Activated T-helper 2 cell treated with anti-CD3 and anti-CD28 coated beads, Interferon-gamma antibody, Interleukin-2, Interleukin-4, amounts not matched to agents 10 μg/mL and 5 μg/mL and 100 μg/mL, durations not matched to agents 14 hours and 24 hours and 36 hours (primary cell): ENCODE measurements at regions not wholly inside any gene's neighbourhood (a gene's known extent, or its start where the extent isn't known, plus 50 kb on each side); places are given as distances from the start of the nearest gene placed in this dataset.

ENCODE experiments used
- DNase-seq: peaks from one replicate; pipeline ENCODE4 v3.0.0; 2021; ENCODE audit warnings: low spot score
- H3K27ac Mint-ChIP-seq: one replicate; pipeline ENCODE4 v1.8.0; 2021; ENCODE audit warnings: mixed read lengths
- H3K27me3 Mint-ChIP-seq: one replicate; pipeline ENCODE4 v1.8.0; 2021; ENCODE audit warnings: low read depth, mixed read lengths
- H3K36me3 Mint-ChIP-seq: one replicate; pipeline ENCODE4 v1.8.0; 2021; ENCODE audit warnings: low read depth, mixed read lengths
- H3K4me1 Mint-ChIP-seq: one replicate; pipeline ENCODE4 v1.8.0; 2021; ENCODE audit warnings: low read depth, mixed read lengths
- H3K4me3 Mint-ChIP-seq: one replicate; pipeline ENCODE4 v1.8.0; 2021; ENCODE audit warnings: low read depth, mild to moderate bottlenecking, moderate library complexity, mixed read lengths
- H3K9me3 Mint-ChIP-seq: one replicate; pipeline ENCODE4 v1.8.0; 2021; ENCODE audit warnings: mixed read lengths
- intact Hi-C: fragments of 100-400 bp; cut with micrococcal nuclease; formaldehyde crosslinking; loops from one replicate; pipeline ENCODE4 v1.15.1; 2023

DNA sequence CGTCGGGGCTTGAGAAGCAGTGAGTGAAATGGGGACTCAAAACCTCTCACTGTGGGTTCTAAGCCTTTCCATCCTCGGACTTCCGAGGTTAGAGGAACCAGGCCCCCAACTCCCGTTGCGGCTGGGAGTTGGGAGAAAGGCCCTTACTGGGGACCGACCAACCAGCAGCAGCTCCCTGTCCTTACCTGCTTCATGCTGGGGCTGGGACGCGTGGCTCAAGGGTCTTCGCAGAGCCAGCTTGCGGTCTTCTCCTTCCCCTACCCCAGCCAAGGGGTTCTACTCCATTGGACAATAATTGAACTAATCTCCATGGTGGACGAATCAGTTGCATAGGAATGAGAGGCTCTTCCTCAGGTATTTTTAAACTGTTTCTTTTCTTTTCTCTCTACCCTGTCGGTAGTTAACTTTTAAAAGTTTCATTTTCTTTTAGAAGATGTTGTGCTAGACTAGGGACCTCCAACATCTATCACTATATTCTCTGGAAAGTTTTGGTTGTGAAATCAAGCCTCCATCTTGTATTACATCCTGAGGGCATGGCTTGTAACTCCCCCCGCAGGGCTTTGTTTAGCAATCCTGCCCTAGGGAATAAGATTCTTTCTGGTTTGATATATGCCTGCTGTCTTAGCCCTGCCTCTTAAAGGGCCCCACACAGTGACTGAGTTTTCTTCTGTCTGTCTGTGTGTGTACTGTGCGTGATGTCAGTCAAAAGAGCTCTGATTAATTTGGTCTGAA is 1027.1 kb upstream of the PCDH9 start:
- DNase-seq, result no peak
- Mint-ChIP-seq H3K36me3 (no peaks in the 10 kb centered on the region), H3K9me3 (peaks cover 34% of the 10 kb centered on the region), H3K27ac (no peak overlapping the region), H3K4me1 (no peaks in the 10 kb centered on the region), H3K4me3 (no peak overlapping the region), H3K27me3 (no peaks in the 10 kb centered on the region)
- intact Hi-C loops, result no loop called here

GRCh38 chr13:68254151-68254550 is 1024.0 kb upstream of the PCDH9 start:
- intact Hi-C loops, result no loop called here
- Mint-ChIP-seq H3K9me3 (peaks cover 27% of the 10 kb centered on the region), H3K4me1 (no peaks in the 10 kb centered on the region), H3K36me3 (no peaks in the 10 kb centered on the region), H3K27me3 (no peaks in the 10 kb centered on the region), H3K4me3 (no peak overlapping the region), H3K27ac (no peak overlapping the region)
- DNase-seq, result no peak

GRCh38 chr13:68234274-68234673 is 1004.1 kb upstream of the PCDH9 start:
- H3K4me3 Mint-ChIP-seq, result no peak overlapping the region
- DNase-seq, result no peak
- H3K27me3 Mint-ChIP-seq, result no peaks in the 10 kb centered on the region
- H3K36me3 Mint-ChIP-seq, result no peaks in the 10 kb centered on the region
- intact Hi-C loops, result no loop called here
- peaks cover 31% of the 10 kb centered on the region for H3K9me3 Mint-ChIP-seq
- H3K4me1 Mint-ChIP-seq, result no peaks in the 10 kb centered on the region
- H3K27ac Mint-ChIP-seq, result no peak overlapping the region

- Mint-ChIP-seq H3K9me3 (peaks cover 34% of the 10 kb centered on the region), H3K4me3 (no peak overlapping the region), H3K27me3 (no peaks in the 10 kb centered on the region), H3K36me3 (no peaks in the 10 kb centered on the region), H3K27ac (no peak overlapping the region), H3K4me1 (no peaks in the 10 kb centered on the region)
- intact Hi-C loops, result no loop called here
- DNase-seq, result no peak
Measured at GRCh38 chr13:68232351-68233130, 1002.4 kb upstream of the PCDH9 start.

- Mint-ChIP-seq H3K27ac (no peak overlapping the region), H3K27me3 (no peaks in the 10 kb centered on the region), H3K36me3 (no peaks in the 10 kb centered on the region), H3K4me1 (no peaks in the 10 kb centered on the region), H3K9me3 (peaks cover 45% of the 10 kb centered on the region), H3K4me3 (no peak overlapping the region)
- DNase-seq, result no peak
- intact Hi-C loops, result no loop called here
Measured at GRCh38 chr13:68214691-68215415, 984.7 kb upstream of the PCDH9 start.

- Mint-ChIP-seq H3K4me1 (no peaks in the 10 kb centered on the region), H3K9me3 (peaks cover 5% of the 10 kb centered on the region), H3K27ac (no peak overlapping the region), H3K4me3 (no peak overlapping the region), H3K27me3 (no peaks in the 10 kb centered on the region), H3K36me3 (no peaks in the 10 kb centered on the region)
- DNase-seq, result no peak
- intact Hi-C loops, result no loop called here
Measured at GRCh38 chr13:68199271-68199670, 969.1 kb upstream of the PCDH9 start.

GRCh38 chr13:68190818-68191217 is 960.7 kb upstream of the PCDH9 start:
- no peak overlapping the region for H3K27ac Mint-ChIP-seq
- peaks cover 50% of the 10 kb centered on the region for H3K9me3 Mint-ChIP-seq
- intact Hi-C loops, result no loop called here

DNA sequence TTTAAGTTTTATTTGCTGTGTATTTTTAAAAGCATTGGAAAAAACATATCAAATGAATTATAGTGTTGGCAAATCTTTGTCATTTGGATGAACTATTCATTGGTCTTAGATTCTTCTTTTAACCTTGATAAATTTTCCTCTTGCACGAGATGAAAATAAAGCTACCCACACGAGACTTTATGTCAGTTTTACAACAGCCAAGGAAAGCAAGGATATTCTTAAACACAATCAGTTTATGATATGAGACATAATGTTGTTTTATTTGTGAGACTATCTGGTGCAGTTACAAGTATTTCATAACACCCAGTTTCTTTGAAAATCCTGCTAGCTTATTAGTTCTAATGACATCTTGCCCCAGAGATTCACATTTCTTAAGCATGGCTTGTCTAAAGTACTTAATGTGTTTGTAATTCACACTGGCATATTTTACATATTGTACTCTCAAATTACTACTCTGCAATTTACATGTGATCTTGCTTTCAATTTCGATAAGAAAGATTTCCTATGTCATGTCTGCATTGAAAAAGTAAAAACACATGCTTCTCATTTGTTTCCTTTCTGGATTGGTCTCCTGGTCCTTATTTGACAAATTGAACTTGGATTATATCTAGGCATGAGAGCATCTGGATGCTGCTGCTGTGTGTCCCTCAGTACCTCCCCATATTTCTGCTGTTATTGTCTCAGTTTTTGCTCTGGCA is 955.5 kb upstream of the PCDH9 start:
- H3K4me1 Mint-ChIP-seq, result no peaks in the 10 kb centered on the region
- H3K27me3 Mint-ChIP-seq, result no peaks in the 10 kb centered on the region
- H3K27ac Mint-ChIP-seq, result no peak overlapping the region
- no peaks in the 10 kb centered on the region for H3K36me3 Mint-ChIP-seq
- intact Hi-C loops, result no loop called here
- DNase-seq, result no peak
- H3K4me3 Mint-ChIP-seq, result no peak overlapping the region
- peaks cover 28% of the 10 kb centered on the region for H3K9me3 Mint-ChIP-seq

More at GRCh38 chr13:68190818-68191217, 960.7 kb upstream of the PCDH9 start:
- no peaks in the 10 kb centered on the region for H3K36me3 Mint-ChIP-seq
- no peak for DNase-seq
- no peaks in the 10 kb centered on the region for H3K4me1 Mint-ChIP-seq
- H3K27me3 Mint-ChIP-seq, result no peaks in the 10 kb centered on the region
- no peak overlapping the region for H3K4me3 Mint-ChIP-seq

DNA sequence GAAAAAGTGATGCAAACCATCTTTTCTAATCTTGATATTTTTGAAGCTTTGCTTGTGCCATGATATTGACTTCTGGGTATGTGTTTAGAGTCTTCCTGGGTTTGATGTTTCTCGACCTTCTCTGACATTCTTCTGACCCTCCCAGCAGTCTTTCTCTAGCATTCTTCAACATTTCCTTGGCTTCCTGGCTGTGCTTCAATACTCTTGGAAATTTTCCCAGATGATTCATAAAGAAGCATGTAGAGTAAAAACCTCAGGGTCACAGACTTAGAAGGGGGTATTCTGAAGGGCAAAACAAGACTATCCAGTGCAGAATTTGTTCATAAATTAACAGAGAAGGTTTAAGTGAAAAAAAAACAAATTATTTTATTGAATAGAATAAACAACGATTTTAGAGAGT is 946.3 kb upstream of the PCDH9 start:
- no peak for DNase-seq
- no peaks in the 10 kb centered on the region for H3K27me3 Mint-ChIP-seq
- peaks cover 42% of the 10 kb centered on the region for H3K9me3 Mint-ChIP-seq
- H3K36me3 Mint-ChIP-seq, result no peaks in the 10 kb centered on the region
- no peaks in the 10 kb centered on the region for H3K4me1 Mint-ChIP-seq
- no peak overlapping the region for H3K27ac Mint-ChIP-seq
- intact Hi-C loops, result no loop called here
- no peak overlapping the region for H3K4me3 Mint-ChIP-seq

DNA sequence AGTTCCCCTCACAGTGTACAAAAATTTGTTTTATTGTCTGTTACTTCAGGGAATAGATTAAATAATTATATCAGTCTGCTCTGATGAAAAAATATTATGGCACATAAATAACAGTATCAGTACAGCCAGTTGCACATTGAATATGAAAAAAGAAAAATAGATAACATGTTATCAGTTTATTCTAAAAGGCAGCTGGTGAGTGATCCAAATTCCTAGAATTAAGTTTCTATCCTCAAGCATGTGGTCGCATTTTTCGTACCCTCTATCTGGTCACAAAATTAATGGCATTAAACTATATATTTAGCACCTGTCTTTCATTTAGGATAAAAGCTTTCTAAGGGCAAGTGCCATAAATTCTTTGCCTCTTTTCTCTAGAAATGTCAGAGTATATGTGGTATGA is 944.8 kb upstream of the PCDH9 start:
- no peaks in the 10 kb centered on the region for H3K27me3 Mint-ChIP-seq
- H3K36me3 Mint-ChIP-seq, result no peaks in the 10 kb centered on the region
- H3K27ac Mint-ChIP-seq, result no peak overlapping the region
- H3K4me1 Mint-ChIP-seq, result no peaks in the 10 kb centered on the region
- intact Hi-C loops, result no loop called here
- H3K9me3 Mint-ChIP-seq, result peaks cover 32% of the 10 kb centered on the region
- no peak for DNase-seq
- H3K4me3 Mint-ChIP-seq, result no peak overlapping the region

GRCh38 chr13:68173111-68173510 is 943.0 kb upstream of the PCDH9 start:
- H3K4me1 Mint-ChIP-seq, result no peaks in the 10 kb centered on the region
- H3K27ac Mint-ChIP-seq, result no peak overlapping the region
- intact Hi-C loops, result no loop called here
- no peaks in the 10 kb centered on the region for H3K36me3 Mint-ChIP-seq
- DNase-seq, result no peak
- H3K27me3 Mint-ChIP-seq, result no peaks in the 10 kb centered on the region
- H3K4me3 Mint-ChIP-seq, result no peak overlapping the region
- peaks cover 25% of the 10 kb centered on the region for H3K9me3 Mint-ChIP-seq

GRCh38 chr13:68170961-68171360 is 940.8 kb upstream of the PCDH9 start:
- H3K27me3 Mint-ChIP-seq, result no peaks in the 10 kb centered on the region
- H3K4me1 Mint-ChIP-seq, result no peaks in the 10 kb centered on the region
- intact Hi-C loops, result no loop called here
- no peak overlapping the region for H3K4me3 Mint-ChIP-seq
- H3K27ac Mint-ChIP-seq, result no peak overlapping the region
- no peak for DNase-seq
- H3K36me3 Mint-ChIP-seq, result no peaks in the 10 kb centered on the region
- peaks cover 24% of the 10 kb centered on the region for H3K9me3 Mint-ChIP-seq
